ENCODE measurements at regions not wholly inside any gene's neighbourhood (a gene's known extent, or its start where the extent isn't known, plus 50 kb on each side); places are given as distances from the start of the nearest gene placed in this dataset.
A peak's percentile ranks its signal among the peaks of the same experiment; 100 is the strongest.

DNA sequence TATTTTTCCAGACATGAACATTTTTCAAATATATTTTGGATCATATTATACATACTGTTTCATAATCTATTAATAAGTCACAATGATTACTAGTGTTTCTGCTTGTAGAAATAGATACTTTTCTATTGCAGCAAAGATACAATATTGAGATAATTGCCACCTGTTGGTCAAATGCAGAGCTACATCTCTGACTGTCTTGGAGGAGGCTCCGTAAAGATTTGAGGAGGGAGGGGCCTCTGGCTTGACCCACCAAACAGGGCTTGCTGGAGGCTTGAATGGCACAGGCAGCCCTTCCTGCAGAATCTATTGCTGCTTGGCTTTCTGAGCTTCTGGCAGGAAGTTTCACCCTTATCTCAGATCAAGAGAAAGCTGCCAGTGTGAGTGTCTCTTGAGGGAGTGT is 99.3 kb upstream of the ARMCX2 start:
- H3K9me3 ChIP-seq = no peaks in the 10 kb centered on the region
- TF ChIP-seq, protein P1, sequence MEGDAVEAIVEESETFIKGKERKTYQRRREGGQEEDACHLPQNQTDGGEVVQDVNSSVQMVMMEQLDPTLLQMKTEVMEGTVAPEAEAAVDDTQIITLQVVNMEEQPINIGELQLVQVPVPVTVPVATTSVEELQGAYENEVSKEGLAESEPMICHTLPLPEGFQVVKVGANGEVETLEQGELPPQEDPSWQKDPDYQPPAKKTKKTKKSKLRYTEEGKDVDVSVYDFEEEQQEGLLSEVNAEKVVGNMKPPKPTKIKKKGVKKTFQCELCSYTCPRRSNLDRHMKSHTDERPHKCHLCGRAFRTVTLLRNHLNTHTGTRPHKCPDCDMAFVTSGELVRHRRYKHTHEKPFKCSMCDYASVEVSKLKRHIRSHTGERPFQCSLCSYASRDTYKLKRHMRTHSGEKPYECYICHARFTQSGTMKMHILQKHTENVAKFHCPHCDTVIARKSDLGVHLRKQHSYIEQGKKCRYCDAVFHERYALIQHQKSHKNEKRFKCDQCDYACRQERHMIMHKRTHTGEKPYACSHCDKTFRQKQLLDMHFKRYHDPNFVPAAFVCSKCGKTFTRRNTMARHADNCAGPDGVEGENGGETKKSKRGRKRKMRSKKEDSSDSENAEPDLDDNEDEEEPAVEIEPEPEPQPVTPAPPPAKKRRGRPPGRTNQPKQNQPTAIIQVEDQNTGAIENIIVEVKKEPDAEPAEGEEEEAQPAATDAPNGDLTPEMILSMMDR (IDR thresholded peaks at IDR 0.05) = peak in 7 of 9 donors; percentile 41 to 55 (median 47)
- no peak overlapping the region for H3K4me3 ChIP-seq
- intact Hi-C loops (cut with DNase I) = loop anchor here in 1 of 10 donors (5.0 kb wide), 1 partner anchor 162 kb away; no protein-coding TSS in a partner anchor
- ATAC-seq (peak in 3 of 8 donors; percentile 39 to 66 (median 61)), DNase-seq (peak in 1 of 2 donors; percentile 23)
- no peaks in the 10 kb centered on the region for H3K36me3 ChIP-seq
- peaks cover 0 to 54% (median 0%) of the 10 kb centered on the region in 7 donors for H3K27me3 ChIP-seq
- H3K27ac ChIP-seq = no peak overlapping the region
- 0 to 5% methylated on average over 1 of the region's 1 CpG for WGBS, 2 donors
- no peaks in the 10 kb centered on the region for H3K4me1 ChIP-seq

DNA sequence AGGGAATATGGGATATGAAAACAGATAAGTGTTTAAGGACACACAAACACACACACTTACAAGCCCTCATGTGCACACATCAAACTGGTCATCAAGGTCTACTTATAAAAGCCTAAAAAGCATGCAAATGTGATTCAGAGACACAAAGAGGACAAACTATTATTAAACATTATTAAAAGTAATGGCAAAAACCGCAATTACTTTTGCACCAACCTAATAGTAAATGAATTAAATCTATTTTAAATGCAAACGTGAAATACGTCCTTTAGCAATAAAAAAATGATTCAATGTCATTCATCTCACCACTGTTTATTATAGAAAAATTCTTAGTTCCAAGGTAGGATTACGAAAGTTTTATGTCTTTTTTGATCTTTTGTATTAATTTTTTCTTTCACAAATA is 91.1 kb upstream of the ARMCX2 start:
- intact Hi-C loops (cut with DNase I) = no loop called here
- Histone ChIP-seq H3K27me3 (peaks cover 0 to 58% (median 0%) of the 10 kb centered on the region in 7 donors), H3K4me3 (no peak overlapping the region), H3K9me3 (no peaks in the 10 kb centered on the region), H3K27ac (no peak overlapping the region), H3K4me1 (no peaks in the 10 kb centered on the region), H3K36me3 (no peaks in the 10 kb centered on the region)
- ATAC-seq (no peak), DNase-seq (no peak)
- 91 to 92% methylated on average over 4 of the region's 4 CpGs for WGBS, 2 donors
- TF ChIP-seq, protein P1 (IDR thresholded peaks at IDR 0.05) = no peak

GRCh38 chrX:101749436-101749835 is 89.8 kb upstream of the ARMCX2 start:
- Histone ChIP-seq H3K36me3 (no peaks in the 10 kb centered on the region), H3K4me3 (no peak overlapping the region), H3K9me3 (no peaks in the 10 kb centered on the region), H3K27me3 (peaks cover 0 to 56% (median 0%) of the 10 kb centered on the region in 7 donors), H3K4me1 (no peaks in the 10 kb centered on the region), H3K27ac (no peak overlapping the region)
- 76 to 77% methylated on average over 3 of the region's 3 CpGs for WGBS, 2 donors
- TF ChIP-seq, protein P1 (IDR thresholded peaks at IDR 0.05) = no peak
- ATAC-seq (no peak), DNase-seq (no peak)
- intact Hi-C loops (cut with DNase I) = no loop called here

- no peaks in the 10 kb centered on the region for H3K9me3 ChIP-seq
- no peak overlapping the region for H3K27ac ChIP-seq
- TF ChIP-seq, protein P1 (IDR thresholded peaks at IDR 0.05) = no peak
- H3K36me3 ChIP-seq = no peaks in the 10 kb centered on the region
- peaks cover 0 to 67% (median 0%) of the 10 kb centered on the region in 7 donors for H3K27me3 ChIP-seq
- WGBS, 2 donors = 39 to 42% methylated on average over 3 of the region's 3 CpGs
- no peak for ATAC-seq
- DNase-seq = no peak
- intact Hi-C loops (cut with DNase I) = no loop called here
- H3K4me3 ChIP-seq = no peak overlapping the region
- H3K4me1 ChIP-seq = no peaks in the 10 kb centered on the region
Measured at GRCh38 chrX:101745046-101745445, 85.4 kb upstream of the ARMCX2 start.

Data from heart right ventricle (tissue), 16 donors.